Chondrocyte (in vitro differentiated cells): ENCODE measurements at regions not wholly inside any gene's neighbourhood (a gene's known extent, or its start where the extent isn't known, plus 50 kb on each side); places are given as distances from the start of the nearest gene placed in this dataset.
A peak's percentile ranks its signal among the peaks of the same experiment; 100 is the strongest.

Experiments used
- DNase-seq: peaks from one replicate; pipeline ENCODE4 v3.0.0; 2021; ENCODE audit warnings: mixed read lengths, low spot score
- H3K27ac Mint-ChIP-seq: one replicate; pipeline ENCODE4 v1.8.0; 2021; ENCODE audit warnings: mild to moderate bottlenecking, moderate library complexity, mixed read lengths; ENCODE audit not compliant: unreplicated experiment
- H3K27me3 Mint-ChIP-seq: 2 replicates; pipeline ENCODE4 v1.8.0; 2021; ENCODE audit warnings: low read depth, mixed read lengths
- H3K36me3 Mint-ChIP-seq: 2 replicates; pipeline ENCODE4 v1.8.0; 2021; ENCODE audit warnings: low read depth, mixed read lengths
- H3K4me1 Mint-ChIP-seq: 2 replicates; pipeline ENCODE4 v1.8.0; 2021; ENCODE audit warnings: low read depth, mild to moderate bottlenecking, mixed read lengths
- H3K4me3 Mint-ChIP-seq: one replicate; pipeline ENCODE4 v1.8.0; 2021; ENCODE audit warnings: mild to moderate bottlenecking, moderate library complexity, mixed read lengths; ENCODE audit not compliant: unreplicated experiment
- H3K9me3 Mint-ChIP-seq: 2 replicates; pipeline ENCODE4 v1.8.0; 2021; ENCODE audit warnings: low read depth, mixed read lengths
- CTCF ChIP-seq: fragments of 200-600 bp; sonication (generic); IDR thresholded peaks from 2 replicates; pipeline ENCODE4 v1.5.0; 2021; ENCODE audit warnings: antibody characterized with exemption, mild to moderate bottlenecking, moderate library complexity

GRCh38 chr2:164205347-164205746 is 415.9 kb downstream of the GRB14 start:
- Mint-ChIP-seq H3K36me3 (no peaks in the 10 kb centered on the region), H3K27me3 (no peaks in the 10 kb centered on the region), H3K4me1 (peaks cover 17% of the 10 kb centered on the region), H3K4me3 (no peak overlapping the region), H3K9me3 (peaks cover 3% of the 10 kb centered on the region), H3K27ac (peak overlapping the region; percentile 75)
- no peak for DNase-seq
- TF ChIP-seq CTCF: no peak

GRCh38 chr2:164203131-164203530 is 418.2 kb downstream of the GRB14 start:
- Mint-ChIP-seq H3K27ac (no peak overlapping the region), H3K36me3 (no peaks in the 10 kb centered on the region), H3K9me3 (peaks cover 6% of the 10 kb centered on the region), H3K4me3 (no peak overlapping the region), H3K4me1 (peaks cover 17% of the 10 kb centered on the region), H3K27me3 (no peaks in the 10 kb centered on the region)
- DNase-seq: no peak
- TF ChIP-seq CTCF: no peak

DNA sequence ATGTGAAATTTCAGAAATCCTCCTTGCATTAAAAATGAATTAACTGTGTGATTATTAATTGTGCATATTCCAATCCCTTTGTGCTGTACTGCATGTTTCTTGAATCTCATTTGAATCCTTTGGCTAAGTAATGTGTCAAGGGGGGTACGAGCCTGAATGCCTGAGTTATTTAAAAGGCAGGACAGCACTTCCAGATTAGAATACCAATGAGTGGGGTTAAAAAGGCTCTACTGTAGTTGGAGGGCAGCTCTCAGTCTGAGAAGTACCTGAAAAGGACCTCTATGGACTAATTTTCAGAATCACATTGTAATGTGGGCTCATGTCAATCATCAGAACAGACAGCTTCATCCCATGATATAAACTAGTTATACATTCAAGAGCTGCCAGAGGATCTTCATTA is 423.0 kb downstream of the GRB14 start:
- DNase-seq: no peak
- Mint-ChIP-seq H3K36me3 (no peaks in the 10 kb centered on the region), H3K9me3 (peaks cover 8% of the 10 kb centered on the region), H3K27me3 (no peaks in the 10 kb centered on the region), H3K4me3 (no peak overlapping the region), H3K27ac (no peak overlapping the region), H3K4me1 (no peaks in the 10 kb centered on the region)
- TF ChIP-seq CTCF: no peak

DNA sequence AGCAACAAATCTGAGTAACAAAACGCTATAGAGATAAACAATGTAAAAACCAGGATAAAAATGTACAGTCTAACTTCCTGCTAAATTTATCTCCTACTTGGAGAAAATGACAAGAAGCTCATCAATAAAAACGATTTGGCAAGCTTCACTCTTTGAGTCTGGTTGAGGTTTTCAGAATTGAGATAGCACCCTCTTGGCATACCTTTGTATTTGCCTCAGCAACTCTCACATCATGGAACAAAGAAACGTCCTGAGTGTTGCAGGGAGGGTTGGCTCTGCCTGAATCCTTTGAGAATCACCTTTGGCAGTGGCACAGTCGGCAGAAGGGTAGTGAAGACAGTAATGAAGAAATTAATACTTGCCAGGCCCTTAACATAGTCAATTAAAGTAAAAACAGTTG is 430.6 kb downstream of the GRB14 start:
- Mint-ChIP-seq H3K4me3 (no peak overlapping the region), H3K27me3 (no peaks in the 10 kb centered on the region), H3K9me3 (peaks cover 8% of the 10 kb centered on the region), H3K36me3 (peaks cover 3% of the 10 kb centered on the region), H3K4me1 (peaks cover 4% of the 10 kb centered on the region), H3K27ac (no peak overlapping the region)
- no peak for DNase-seq
- TF ChIP-seq CTCF: no peak

DNA sequence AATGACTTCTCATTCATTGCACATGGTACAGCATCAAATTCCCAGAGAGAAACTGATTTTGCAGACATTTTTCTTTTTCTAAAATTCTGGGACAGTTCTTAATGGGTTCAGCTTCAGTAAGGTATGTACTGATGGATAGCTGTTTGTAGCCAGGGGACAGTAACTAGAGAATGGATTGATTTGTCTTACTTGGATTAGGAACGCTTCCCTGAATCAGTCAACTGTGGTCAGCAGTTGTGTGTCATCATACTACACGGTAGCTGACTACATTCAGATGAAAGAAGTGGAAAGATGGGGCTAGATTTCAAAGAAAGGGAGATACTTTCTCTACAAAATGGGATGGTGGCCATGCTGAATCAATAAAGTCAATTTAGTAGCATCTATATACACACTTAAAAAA is 431.4 kb downstream of the GRB14 start:
- Mint-ChIP-seq H3K4me1 (peaks cover 4% of the 10 kb centered on the region), H3K36me3 (peaks cover 3% of the 10 kb centered on the region), H3K27me3 (no peaks in the 10 kb centered on the region), H3K4me3 (no peak overlapping the region), H3K27ac (no peak overlapping the region), H3K9me3 (peaks cover 8% of the 10 kb centered on the region)
- DNase-seq: no peak
- no peak for TF ChIP-seq CTCF
